ENCODE measurements at regions not wholly inside any gene's neighbourhood (a gene's known extent, or its start where the extent isn't known, plus 50 kb on each side); places are given as distances from the start of the nearest gene placed in this dataset.
A peak's percentile ranks its signal among the peaks of the same experiment; 100 is the strongest.

DNA sequence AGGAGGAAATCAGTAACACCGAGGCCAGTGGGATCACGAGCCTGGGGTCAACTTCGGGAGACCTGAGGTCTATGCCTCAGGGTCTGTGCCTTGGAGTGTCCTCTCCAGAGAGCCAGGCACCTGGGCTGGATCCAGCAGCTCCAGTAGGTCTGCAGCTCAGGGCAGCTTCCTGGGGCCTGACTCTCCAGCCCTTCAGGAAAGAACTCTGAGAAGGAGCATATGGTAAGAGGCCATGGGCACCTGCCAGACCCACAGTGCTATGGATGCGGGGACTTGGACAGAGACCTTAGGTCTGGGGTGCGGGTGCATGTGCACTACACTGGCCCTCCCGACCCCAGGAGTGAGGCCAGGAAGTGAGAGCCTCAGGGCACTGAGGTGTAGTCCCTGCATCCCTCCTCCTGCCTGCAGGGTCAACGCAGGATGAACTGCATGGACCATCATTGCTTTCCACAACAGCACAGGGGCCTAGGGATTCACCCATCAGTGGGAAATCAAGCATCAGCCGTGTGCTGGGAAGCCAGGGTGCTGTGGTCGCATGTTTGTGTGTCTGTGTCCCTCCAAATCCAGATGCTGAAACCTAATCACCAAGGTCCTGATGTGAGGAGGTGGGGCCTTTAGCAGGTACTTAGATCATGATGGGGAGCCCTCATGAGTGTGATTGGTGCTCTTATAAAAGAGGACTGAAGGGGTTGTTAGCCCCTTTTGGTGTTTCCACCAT lies 210.9 kb upstream of the CST7 start:
- no peak for DNase-seq (ENCODE audit: low spot score)
- intact Hi-C loops (cut with DNase I), result no loop called here

DNA sequence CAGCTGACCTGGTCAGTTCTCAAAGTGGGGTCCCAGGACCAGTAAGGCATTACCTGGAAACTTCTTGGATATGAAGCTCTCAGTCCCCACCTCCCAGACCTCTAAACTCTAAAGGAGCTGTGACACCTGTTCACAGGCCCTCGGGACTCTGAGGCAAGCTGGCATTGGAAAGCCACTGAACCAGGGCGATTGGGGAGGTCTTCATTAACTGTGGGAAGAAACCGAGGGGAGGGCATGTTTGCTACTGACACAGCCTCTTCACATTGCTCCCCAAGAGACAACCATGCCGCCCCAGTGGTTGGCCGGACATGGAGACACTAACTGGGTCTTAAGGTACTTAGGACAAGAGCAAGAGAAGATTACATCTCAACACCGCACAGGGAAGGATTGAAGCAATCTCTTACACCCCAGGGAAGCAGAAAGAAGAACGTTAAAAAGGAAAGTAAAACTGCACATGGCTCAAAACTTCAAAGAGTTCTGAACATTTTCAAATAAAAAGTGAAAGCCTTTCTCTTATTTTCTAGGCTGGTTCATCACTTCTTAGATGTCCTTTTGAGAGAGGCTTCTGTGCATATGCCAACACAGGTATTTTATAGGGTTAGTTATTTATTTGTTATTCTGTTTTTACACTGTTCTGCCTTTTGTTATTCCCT lies 210.0 kb upstream of the CST7 start:
- intact Hi-C loops (cut with DNase I), result no loop called here
- DNase-seq (ENCODE audit: low spot score), result no peak

DNA sequence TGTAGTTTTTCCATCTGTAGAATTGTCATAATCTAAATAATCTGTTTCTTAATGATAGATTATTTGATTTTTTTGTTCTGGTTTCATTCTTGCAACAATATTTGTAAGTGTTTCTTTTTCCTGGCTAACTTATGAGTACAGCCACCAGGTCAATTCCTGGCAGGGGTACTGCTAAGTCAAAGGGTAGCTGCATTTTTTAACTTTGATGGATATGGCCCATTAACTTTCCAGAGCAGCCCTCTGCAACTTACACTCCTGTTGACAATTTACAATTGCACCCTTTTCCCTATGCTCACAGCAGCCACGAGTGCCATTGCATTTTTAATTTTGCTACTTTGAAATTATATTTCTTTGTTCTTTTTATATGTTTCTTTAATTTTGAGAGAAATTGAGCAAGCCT lies 209.3 kb upstream of the CST7 start:
- DNase-seq (ENCODE audit: low spot score), result no peak
- intact Hi-C loops (cut with DNase I), result no loop called here

DNA sequence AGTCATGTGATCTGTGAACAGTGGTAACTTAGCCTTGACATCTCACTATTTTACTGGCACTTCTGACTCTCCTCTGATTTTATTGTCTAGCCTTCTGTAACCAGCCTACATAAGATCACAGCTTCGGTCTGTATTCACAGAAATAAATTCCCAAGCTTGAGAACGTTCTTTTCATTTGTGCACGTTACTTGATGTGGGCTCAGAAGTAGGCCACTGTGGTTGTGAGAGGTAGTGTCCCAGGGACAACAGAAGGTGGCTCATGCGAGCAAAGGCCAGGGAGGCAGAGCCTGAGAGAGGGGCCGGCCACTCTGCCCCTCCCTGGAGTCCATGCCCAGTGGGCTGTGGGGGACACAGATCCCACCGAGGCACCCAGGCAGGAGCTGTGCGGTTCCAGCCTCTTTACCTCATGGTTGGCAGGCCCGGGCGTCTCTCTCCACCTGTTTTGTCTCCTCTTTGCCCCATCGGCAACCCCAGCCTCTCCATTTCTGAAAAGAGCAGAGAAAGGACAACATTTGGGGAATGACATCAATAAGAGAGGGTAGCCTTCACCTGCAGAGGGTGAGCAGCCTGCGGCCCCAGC lies 207.5 kb upstream of the CST7 start:
- intact Hi-C loops (cut with DNase I), result no loop called here
- no peak for DNase-seq (ENCODE audit: low spot score)

DNA sequence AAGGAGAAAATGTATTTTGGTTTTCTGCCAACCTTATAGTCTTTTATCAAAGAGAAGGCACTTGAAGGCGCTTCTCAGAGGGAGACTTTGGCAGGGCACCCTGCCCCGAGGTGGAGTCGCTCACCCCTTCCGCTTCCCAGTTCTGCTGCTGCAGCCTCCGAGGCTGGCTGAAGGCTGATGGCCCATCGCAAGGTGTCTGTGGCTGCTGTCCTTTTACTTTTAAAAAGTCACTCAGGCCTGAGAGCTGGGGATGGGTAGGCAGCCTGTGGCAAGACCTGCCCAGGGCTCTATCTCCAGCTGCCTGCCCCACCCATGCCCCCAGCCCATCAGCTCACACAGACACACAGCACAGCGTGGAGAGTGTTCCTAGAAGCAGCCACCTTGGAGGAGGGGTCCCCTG lies 206.6 kb upstream of the CST7 start:
- DNase-seq (ENCODE audit: low spot score), result no peak
- intact Hi-C loops (cut with DNase I), result no loop called here

DNA sequence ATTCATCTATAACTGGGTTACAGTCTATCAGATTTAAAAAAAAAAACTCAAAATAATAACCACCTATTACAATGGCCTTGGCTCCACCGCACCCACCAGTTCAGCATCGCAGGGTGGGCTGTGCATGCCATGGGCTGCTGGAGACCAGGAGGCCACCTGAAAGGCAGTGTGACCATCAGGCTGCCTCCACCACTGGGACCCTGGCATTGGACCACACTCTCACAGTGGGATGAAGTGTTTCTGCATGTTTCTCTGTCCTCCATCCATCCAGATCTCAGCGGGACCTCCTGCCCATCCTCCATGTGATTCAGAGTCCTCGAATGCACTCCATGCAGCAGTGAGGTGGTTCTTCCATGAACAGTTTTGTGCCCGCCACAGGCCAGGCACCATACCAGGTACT lies 206.1 kb upstream of the CST7 start:
- intact Hi-C loops (cut with DNase I), result no loop called here
- no peak for DNase-seq (ENCODE audit: low spot score)

DNA sequence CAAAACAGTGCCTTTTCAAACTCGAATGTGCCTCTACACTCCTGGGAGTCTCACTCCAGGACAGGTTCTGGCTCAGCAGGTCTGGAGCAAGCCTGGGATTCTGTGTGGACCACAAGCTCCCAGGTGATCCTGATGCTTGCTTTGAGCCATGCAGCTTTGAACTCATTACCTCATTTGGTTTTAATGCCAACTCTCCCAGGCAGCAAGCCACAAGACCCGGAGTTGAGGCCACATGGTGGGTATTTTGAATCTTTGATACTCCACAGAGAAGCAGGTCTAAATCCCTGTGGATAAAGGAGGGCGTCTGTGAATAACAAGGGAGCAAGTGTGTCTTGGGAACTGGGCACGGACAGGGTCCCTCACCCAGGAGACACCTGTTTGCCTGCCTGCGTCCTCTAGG lies 205.4 kb upstream of the CST7 start:
- DNase-seq (ENCODE audit: low spot score), result no peak
- intact Hi-C loops (cut with DNase I), result no loop called here

DNA sequence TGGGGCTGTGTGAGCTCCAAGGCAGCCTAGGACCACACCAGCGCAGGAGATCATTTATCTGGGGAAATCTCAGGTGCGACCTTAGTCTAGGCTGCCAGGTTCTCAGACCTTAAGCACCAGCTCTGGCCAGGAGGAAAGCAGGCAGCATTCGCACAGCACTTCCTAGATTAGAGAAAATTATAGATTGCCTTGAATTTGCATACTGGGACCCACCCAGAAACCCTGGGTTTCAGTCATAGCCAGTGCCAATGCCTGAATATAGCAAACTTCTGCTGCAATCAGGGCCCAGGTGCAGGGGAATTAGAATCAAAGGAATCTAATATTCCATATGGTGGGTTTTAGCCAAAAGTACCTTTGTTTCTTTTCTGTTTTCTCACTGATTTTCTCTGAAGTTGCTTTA lies 204.3 kb upstream of the CST7 start:
- no peak for DNase-seq (ENCODE audit: low spot score)
- intact Hi-C loops (cut with DNase I), result no loop called here

DNA sequence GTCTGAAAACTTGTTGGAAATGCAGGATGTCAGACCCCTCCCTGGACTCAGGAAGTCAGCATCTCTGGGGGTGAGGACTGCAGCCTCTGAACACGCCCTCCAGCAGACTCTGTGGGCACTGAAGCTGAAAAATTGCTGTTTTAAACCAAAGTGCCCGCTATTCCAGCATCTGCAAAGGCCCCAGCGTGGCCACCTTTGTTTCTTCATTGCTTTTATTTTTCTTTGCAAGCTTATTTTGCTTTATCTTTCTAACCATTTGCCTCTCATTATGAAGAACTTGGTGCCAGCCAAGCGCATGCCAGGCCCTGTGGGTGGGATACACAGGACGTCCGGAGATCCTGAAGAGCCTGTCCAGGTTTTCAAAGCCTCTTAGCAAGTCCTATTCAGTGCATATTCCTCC lies 203.9 kb upstream of the CST7 start:
- intact Hi-C loops (cut with DNase I), result no loop called here
- no peak for DNase-seq (ENCODE audit: low spot score)

DNA sequence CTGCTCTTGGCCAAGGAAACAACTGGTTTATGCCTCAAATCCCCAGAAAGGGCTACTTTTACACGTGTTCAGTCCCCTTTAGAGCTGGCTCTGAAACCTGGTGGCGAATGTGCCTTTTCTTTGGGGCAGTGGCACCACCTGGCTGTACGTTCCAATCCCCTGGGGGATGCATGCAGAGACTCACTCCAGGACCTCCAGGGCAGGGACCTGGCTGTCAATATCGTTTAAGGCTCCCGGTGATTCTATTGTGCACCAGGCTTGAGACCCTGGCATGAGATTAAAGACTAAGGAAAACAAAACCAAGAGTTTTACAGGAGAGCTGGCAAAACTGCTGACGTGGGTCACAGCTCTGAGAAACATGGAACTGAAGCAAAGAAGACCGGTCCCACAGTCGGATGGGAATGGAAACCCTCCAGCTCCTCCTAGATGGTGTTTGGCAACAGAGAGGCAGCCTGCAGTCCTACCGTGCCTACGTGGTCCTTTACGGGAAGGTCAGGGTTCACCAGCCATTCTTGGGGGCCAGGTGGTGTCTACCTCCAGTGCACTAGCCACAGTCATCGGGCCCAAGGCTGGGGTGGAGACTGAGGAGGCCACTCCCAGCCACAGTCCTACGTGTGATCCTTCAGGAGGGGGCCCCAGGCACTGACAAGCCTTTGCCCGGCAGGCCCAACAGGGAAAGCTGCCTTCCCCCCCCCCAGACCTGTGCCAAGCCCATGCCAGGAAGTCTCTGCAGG lies 203.3 kb upstream of the CST7 start:
- intact Hi-C loops (cut with DNase I), result no loop called here
- no peak for DNase-seq (ENCODE audit: low spot score)

DNA sequence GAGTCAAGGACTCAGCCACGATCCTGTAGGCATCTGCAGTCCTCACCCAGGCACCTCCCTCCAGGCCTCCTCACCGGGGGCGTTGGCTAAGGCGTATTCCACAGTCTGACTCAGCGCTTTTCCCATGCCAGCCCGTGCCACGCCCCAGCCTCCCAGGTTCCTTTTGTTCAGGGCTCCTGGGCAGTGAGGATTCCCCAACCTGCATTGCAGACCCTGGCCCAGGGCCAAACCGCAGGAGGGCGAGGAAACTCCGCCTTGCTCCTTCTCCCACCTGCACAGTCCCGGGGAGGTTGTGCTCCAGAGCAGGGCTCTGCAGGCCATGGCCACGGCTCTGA lies 202.8 kb upstream of the CST7 start:
- intact Hi-C loops (cut with DNase I), result no loop called here
- DNase-seq (ENCODE audit: low spot score), result no peak

DNA sequence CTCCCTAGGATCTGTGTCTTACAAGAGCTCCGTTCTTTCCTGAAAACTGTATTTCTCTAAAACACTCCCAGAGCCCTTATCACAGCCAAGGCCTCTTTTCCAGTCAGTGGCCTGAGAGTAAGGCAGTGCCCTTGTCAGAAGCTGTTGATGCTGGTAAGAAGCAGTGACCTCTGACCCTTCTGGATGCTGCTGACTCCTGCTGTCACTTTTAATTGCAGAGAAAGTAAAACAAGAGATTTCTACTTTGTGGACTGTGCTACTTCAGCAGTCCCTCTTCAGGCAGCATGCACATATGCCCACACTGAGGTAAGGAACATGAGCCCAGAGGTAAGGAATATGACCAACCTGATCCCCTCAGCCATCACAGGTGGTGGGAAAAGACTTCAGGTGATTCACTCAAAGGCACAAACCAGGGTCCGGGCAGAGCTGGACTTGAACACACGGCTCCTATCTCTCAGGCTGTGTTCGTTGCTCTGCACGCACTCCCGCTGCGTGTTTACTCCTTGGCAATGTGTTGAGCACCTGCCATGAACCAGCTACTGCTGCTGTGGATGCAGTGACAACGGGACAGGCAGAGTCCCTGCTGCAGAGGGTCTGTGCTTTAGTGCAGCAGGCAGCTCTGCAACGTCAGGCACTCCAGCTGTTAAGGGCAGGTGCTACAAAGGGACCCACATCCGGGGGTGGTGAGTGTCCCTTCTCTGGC lies 201.9 kb upstream of the CST7 start:
- intact Hi-C loops (cut with DNase I), result no loop called here
- DNase-seq (ENCODE audit: low spot score), result no peak

DNA sequence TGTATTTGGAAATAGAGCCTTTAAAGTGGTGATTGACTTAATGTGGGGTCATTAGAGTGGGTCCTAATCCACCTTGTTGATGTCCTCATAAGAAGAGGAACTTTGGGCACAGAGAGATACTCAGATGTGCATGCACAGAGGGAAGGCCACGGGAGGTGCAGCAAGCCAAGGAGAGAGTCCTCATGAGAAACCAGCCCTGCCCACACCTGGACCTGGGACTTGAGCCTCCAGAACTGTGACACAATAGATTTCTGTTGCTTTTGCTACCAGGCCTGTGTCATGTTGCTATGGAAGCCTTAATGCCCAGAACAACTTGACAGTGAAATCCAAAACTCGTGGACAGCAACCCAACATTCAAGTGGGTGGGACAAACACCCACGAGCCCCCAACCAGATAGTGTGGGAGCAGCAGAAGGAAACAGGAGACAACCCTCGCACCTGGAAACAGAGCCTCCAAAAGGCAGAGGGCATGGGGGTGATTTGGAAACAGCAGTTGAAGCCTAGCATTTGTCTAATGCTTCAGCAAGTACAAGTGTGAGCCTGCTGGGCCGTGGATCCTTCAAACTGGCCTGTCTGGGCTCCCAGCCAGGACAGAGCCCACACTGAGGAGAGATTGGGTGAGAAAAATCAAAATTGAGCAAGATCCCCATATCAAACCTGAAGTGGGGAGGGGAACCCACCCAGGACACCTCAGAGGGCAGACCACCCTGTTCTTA lies 201.0 kb upstream of the CST7 start:
- intact Hi-C loops (cut with DNase I), result no loop called here
- DNase-seq (ENCODE audit: low spot score), result no peak

DNA sequence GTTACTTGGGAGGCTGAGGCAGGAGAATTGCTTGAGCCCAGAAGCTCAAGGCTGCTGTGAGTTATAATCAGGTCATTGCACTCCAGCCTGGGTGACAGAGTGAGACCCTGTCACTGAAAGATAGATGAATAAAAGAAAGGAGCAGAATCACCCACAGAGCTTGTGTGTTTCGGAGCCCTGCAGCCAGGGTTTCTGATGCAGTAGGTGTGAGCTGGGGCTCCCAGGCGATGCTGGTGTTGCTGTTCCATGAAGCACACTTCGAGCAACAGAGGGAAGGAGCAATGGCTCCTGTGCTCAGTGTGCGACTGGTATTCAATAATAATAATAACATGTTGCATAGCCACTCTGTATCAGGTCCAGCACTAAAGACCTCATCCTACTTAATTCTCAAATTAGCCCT lies 197.5 kb upstream of the CST7 start:
- no peak for DNase-seq (ENCODE audit: low spot score)
- intact Hi-C loops (cut with DNase I), result no loop called here

DNA sequence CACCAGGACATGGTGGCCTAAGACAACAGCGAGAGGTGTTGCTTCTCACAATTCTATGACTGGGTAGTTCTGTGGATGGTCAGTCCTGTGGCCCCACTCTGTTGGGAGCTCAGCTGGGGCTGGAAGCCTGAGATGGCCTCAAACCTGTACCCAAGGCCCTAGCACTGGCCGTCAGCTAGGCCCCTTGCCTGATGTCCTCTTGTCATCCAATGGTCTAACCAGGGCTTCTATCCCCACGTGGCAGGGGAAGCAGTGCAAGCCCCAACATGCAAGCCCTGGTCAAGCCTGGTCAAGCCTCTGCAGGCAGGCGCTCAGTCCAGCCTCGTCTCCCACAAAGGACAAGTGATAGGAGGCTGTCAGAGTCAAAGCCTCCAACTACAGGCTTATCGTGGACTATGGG lies 196.5 kb upstream of the CST7 start:
- intact Hi-C loops (cut with DNase I), result no loop called here
- DNase-seq (ENCODE audit: low spot score), result no peak

DNA sequence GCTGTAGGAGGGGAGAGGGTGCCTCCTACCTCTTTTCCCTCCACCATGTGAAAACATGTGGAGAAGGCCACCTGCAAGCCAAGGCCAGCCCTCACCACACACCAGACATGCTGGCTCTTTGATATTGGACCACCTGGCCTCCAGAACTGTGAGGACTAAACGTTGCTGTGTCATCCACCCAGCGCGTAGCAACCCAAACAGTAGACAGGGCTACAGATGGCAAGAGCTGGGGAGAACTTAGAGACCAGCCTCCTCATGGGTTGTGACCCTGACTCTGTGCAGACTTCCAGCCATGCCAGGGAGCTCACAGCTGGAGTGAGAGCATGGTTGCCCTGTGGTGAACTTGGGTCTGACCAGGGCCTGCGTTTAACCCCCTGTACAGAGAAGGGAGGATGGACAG lies 195.9 kb upstream of the CST7 start:
- no peak for DNase-seq (ENCODE audit: low spot score)
- intact Hi-C loops (cut with DNase I), result no loop called here

DNA sequence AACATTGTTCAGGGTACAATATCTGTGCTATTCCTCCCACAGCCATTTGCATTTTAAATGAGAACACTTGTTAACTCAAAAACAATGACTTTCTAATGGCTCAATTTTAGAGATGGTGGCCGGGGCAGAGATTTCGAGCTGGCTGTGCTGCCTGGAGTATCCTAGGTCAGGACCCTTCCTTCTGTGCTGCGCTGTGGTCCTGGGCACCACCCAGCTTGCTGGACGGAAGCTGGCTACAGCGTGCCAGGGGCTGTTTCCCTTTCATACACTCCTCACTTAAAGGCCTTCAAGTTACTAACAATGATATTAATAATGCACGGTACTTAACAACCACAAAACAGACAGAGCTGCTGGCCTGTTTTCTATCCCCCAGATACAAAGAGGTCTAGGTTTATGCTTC lies 194.4 kb upstream of the CST7 start:
- intact Hi-C loops (cut with DNase I), result no loop called here
- peak; percentile 70 for DNase-seq (ENCODE audit: low spot score)

DNA sequence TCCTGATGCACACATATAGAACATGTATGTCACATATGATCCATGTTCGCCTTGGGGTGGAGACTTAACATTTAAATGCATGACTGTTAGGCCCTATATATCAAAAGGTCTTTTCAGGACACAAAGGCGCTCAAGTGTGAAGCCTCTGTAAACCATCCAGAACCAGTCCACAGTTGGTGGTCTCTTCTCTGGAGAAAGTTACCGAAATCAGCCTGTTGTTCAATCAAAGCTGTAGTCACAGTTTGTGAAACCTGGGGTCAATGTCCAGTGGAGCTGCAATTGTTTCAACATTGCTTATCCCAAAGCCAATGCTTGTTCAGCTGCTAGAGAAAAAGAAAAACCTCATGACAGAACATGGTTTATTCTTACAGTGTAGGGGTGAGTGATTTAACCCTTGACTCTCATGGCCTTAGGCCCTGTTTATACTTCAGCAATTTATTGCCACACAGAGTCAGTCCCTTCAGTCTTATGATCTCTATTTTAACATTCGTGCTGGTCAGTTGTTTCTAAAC lies 193.6 kb upstream of the CST7 start:
- intact Hi-C loops (cut with DNase I), result no loop called here
- DNase-seq (ENCODE audit: low spot score), result no peak

DNA sequence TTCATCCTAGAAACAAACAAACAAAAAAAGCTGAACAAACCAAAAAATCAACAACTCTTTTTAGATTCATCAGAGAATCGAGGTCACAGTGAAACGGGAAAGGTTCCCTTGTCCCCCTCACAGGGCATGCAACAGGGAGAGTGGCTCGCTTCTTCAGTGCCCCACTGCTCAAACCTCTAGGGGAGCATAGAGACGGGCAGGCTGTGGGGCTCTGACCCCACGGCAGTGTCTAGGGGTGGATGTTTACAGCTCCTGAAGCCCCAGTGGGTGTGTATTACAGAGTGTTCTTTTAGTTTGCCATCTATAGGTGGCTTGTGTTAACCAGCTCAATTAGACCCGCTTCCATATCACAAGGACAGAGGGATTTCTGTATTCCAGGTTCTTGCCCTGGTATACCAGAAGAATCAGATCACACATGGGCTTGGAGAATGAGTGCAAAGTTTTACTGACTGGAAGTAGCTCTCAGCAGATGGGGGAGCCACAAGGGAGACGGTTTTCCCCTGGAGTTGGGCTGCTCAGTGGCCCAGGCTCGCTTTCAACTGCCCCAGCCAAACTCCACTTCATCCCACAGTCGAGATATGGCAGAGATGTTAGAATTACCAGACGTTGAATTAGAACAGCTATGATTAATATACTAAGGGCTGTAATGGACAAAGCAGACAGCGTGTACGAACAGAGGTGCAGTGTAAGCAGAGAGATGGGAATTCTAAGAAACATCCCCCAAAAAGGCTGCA lies 192.6 kb upstream of the CST7 start:
- intact Hi-C loops (cut with DNase I), result no loop called here
- DNase-seq (ENCODE audit: low spot score), result no peak

All from posterior vena cava (tissue), 2 donors.